ENCODE measurements at regions not wholly inside any gene's neighbourhood (a gene's known extent, or its start where the extent isn't known, plus 50 kb on each side); places are given as distances from the start of the nearest gene placed in this dataset.

DNA sequence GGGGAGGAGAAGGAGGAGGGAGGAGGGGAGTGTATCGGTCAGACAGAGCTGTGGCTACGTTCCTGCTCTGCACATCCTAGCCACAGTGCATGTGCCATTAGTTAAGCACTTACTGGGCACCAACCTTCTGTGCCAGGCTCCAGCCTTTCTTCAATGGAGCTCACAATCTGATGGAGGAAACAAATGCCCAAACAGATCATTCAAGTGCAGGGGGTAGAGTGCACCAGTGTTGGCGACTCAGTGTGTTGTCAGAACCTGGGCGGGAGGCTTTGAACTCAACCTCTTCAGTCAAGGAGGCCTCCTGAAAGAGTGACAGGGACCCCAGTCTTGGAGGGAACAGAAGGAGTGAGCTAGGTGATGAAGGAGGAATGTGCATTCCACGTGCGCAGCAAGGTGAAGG is 51.9 kb upstream of the SHB start:
- no peaks in the 10 kb centered on the region for H3K9me3 Mint-ChIP-seq (ENCODE audit: insufficient read depth)
- H3K4me1 Mint-ChIP-seq (ENCODE audit: low read depth), result no peaks in the 10 kb centered on the region
- POLR2A ChIA-PET, result no interaction called here
- H3K36me3 Mint-ChIP-seq (ENCODE audit: low read depth), result no peaks in the 10 kb centered on the region
- H3K27me3 Mint-ChIP-seq (ENCODE audit: low read depth), result peaks cover 6% of the 10 kb centered on the region
- no peak for DNase-seq
- CTCF ChIA-PET, result no interaction called here
- no peak overlapping the region for H3K27ac Mint-ChIP-seq
- H3K4me3 Mint-ChIP-seq, result no peak overlapping the region
- ATAC-seq, result no peak

GRCh38 chr9:38119560-38120236 is 50.7 kb upstream of the SHB start:
- no peaks in the 10 kb centered on the region for H3K9me3 Mint-ChIP-seq (ENCODE audit: insufficient read depth)
- H3K36me3 Mint-ChIP-seq (ENCODE audit: low read depth), result no peaks in the 10 kb centered on the region
- DNase-seq, result no peak
- H3K4me1 Mint-ChIP-seq (ENCODE audit: low read depth), result no peaks in the 10 kb centered on the region
- H3K27me3 Mint-ChIP-seq (ENCODE audit: low read depth), result peaks cover 7% of the 10 kb centered on the region
- no peak overlapping the region for H3K4me3 Mint-ChIP-seq
- CTCF ChIA-PET, result no interaction called here
- H3K27ac Mint-ChIP-seq, result no peak overlapping the region
- POLR2A ChIA-PET, result no interaction called here
- ATAC-seq, result no peak

DNA sequence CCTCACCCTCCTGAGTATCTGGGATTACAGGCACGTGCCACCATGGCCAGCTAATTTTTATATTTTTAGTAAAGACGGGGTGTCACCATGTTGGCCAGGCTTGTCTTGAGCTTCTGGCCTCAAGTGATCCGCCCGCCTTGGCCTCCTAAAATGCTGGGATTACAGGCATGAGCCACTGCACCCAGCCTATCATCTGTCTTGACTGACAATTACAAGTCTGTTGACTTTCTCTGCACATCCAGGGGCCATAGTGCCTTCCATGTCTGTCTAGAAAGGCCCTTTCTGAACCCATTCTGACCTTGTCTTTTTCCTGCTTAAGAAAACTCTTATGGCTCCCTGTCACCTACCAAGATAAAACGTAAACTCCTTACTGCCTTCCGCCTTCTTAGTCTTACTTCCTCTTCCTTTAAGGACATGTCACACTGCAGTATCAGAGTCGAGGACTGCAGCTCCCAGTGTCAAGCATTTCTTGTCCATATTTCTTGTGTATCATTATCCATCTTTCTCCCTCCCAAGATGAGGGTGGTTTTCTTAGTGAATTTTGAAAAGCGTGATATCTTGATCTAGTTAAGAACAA is 49.9 kb upstream of the SHB start:
- Mint-ChIP-seq H3K27me3 (ENCODE audit: low read depth) (peaks cover 5% of the 10 kb centered on the region), H3K27ac (no peak overlapping the region), H3K9me3 (ENCODE audit: insufficient read depth) (no peaks in the 10 kb centered on the region), H3K4me1 (ENCODE audit: low read depth) (no peaks in the 10 kb centered on the region), H3K4me3 (no peak overlapping the region), H3K36me3 (ENCODE audit: low read depth) (no peaks in the 10 kb centered on the region)
- no peak for ATAC-seq
- ChIA-PET POLR2A (no interaction called here), CTCF (no interaction called here)
- DNase-seq, result no peak

All from activated CD8-positive, alpha-beta T cell treated with anti-CD3 and anti-CD28 coated beads, Interleukin-2, amount 10 ng/mL, durations not matched to agents 7 days and 5 days (primary cell).